Natural killer cell (primary cell): ENCODE measurements at regions not wholly inside any gene's neighbourhood (a gene's known extent, or its start where the extent isn't known, plus 50 kb on each side); places are given as distances from the start of the nearest gene placed in this dataset.

ENCODE experiments used
- ATAC-seq, 3 donors: fragments of 150-1000 bp in 2 of 3; fragments of 200-7000 bp in 1 of 3; cut with Tn5 transposase; 1 replicate in 1 of 3; 2 replicates in 2 of 3; pipeline ENCODE4 v1.10.0; 2021; ENCODE audit warnings: mild to moderate bottlenecking in 2 of 3, moderate library complexity in 2 of 3
- DNase-seq, 2 donors: peaks; one replicate each; pipeline versions ENCODE4 v3.0.0 to v3.0.0-alpha.2; 2013 to 2021; ENCODE audit warnings: mixed read lengths in 1 of 2
- H3K27ac ChIP-seq: one replicate; pipeline ENCODE4 v1.5.1; 2013; ENCODE audit warnings: mild to moderate bottlenecking, low read length
- H3K27me3 ChIP-seq: one replicate; pipeline ENCODE4 v1.6.1; 2013; ENCODE audit warnings: low read length; ENCODE audit not compliant: control insufficient read depth, insufficient read depth
- H3K36me3 ChIP-seq: one replicate; pipeline ENCODE4 v1.6.1; 2013; ENCODE audit warnings: low read length; ENCODE audit not compliant: control insufficient read depth, insufficient read depth
- H3K4me1 ChIP-seq: one replicate; pipeline ENCODE4 v1.6.1; 2013; ENCODE audit warnings: low read length; ENCODE audit not compliant: control insufficient read depth, insufficient read depth
- H3K4me3 ChIP-seq: one replicate; pipeline ENCODE4 v1.5.1; 2013; ENCODE audit warnings: low read length
- H3K9me3 ChIP-seq: one replicate; pipeline ENCODE4 v1.6.1; 2013; ENCODE audit warnings: low read length; ENCODE audit not compliant: control insufficient read depth, insufficient read depth
- H3K27ac Mint-ChIP-seq, 2 donors: one replicate each; pipeline ENCODE4 v1.8.0; 2022; ENCODE audit warnings: mild to moderate bottlenecking in 2 of 2, mixed read lengths in 2 of 2, moderate library complexity in 1 of 2
- H3K27me3 Mint-ChIP-seq, 2 donors: one replicate each; pipeline ENCODE4 v1.8.0; 2022; ENCODE audit warnings: low read depth in 2 of 2, mixed read lengths in 2 of 2
- H3K36me3 Mint-ChIP-seq: one replicate; pipeline ENCODE4 v1.8.0; 2022; ENCODE audit warnings: mixed read lengths
- H3K4me1 Mint-ChIP-seq, 2 donors: one replicate each; pipeline ENCODE4 v1.8.0; 2022; ENCODE audit warnings: mixed read lengths in 2 of 2
- H3K4me3 Mint-ChIP-seq: one replicate; pipeline ENCODE4 v1.8.0; 2022; ENCODE audit warnings: mild to moderate bottlenecking, moderate library complexity, mixed read lengths
- H3K9me3 Mint-ChIP-seq, 2 donors: one replicate each; pipeline ENCODE4 v1.8.0; 2022; ENCODE audit warnings: mixed read lengths in 2 of 2
- WGBS: methylation state at CpG from one replicate; pipeline ENCODE4 v1.1.7; 2013; ENCODE audit warnings: missing lambda C conversion rate; ENCODE audit not compliant: insufficient coverage; 5-methylcytosine and 5-hydroxymethylcytosine counted together
- intact Hi-C: fragments of 100-400 bp; cut with micrococcal nuclease; formaldehyde crosslinking; loops from one replicate; pipeline ENCODE4 v1.14.2; 2022
- TF ChIP-seq, protein P1 (sequence below): fragments of 200-600 bp; IDR thresholded peaks from one replicate; pipeline ENCODE4 v1.8.0; 2022; ENCODE audit warnings: antibody characterized with exemption

GRCh38 chr12:91395628-91396135, 213.1 kb upstream of the DCN start:
- Histone ChIP-seq H3K4me3 (no peak overlapping the region), H3K4me1 (no peaks in the 10 kb centered on the region), H3K36me3 (no peaks in the 10 kb centered on the region), H3K9me3 (no peaks in the 10 kb centered on the region), H3K27me3 (peaks cover 2% of the 10 kb centered on the region), H3K27ac (no peak overlapping the region)
- ATAC-seq (no peak), DNase-seq (no peak)
- H3K4me1 Mint-ChIP-seq = no peaks in the 10 kb centered on the region
- intact Hi-C loops = no loop called here
- TF ChIP-seq, protein P1, sequence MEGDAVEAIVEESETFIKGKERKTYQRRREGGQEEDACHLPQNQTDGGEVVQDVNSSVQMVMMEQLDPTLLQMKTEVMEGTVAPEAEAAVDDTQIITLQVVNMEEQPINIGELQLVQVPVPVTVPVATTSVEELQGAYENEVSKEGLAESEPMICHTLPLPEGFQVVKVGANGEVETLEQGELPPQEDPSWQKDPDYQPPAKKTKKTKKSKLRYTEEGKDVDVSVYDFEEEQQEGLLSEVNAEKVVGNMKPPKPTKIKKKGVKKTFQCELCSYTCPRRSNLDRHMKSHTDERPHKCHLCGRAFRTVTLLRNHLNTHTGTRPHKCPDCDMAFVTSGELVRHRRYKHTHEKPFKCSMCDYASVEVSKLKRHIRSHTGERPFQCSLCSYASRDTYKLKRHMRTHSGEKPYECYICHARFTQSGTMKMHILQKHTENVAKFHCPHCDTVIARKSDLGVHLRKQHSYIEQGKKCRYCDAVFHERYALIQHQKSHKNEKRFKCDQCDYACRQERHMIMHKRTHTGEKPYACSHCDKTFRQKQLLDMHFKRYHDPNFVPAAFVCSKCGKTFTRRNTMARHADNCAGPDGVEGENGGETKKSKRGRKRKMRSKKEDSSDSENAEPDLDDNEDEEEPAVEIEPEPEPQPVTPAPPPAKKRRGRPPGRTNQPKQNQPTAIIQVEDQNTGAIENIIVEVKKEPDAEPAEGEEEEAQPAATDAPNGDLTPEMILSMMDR = no peak
- no peak overlapping the region for H3K27ac Mint-ChIP-seq
- peaks cover 12 to 30% of the 10 kb centered on the region in 2 donors for H3K27me3 Mint-ChIP-seq
- H3K4me3 Mint-ChIP-seq = no peak overlapping the region
- H3K9me3 Mint-ChIP-seq = no peaks in the 10 kb centered on the region
- no peaks in the 10 kb centered on the region for H3K36me3 Mint-ChIP-seq
- 79% methylated on average over 4 of the region's 5 CpGs for WGBS

GRCh38 chr12:91394903-91395302, 212.3 kb upstream of the DCN start:
- Mint-ChIP-seq H3K27ac (no peak overlapping the region), H3K4me3 (no peak overlapping the region), H3K27me3 (peaks cover 10 to 30% of the 10 kb centered on the region in 2 donors), H3K4me1 (no peaks in the 10 kb centered on the region), H3K9me3 (no peaks in the 10 kb centered on the region), H3K36me3 (no peaks in the 10 kb centered on the region)
- WGBS = 96% methylated on average over 1 of the region's 1 CpG
- Histone ChIP-seq H3K9me3 (no peaks in the 10 kb centered on the region), H3K36me3 (no peaks in the 10 kb centered on the region), H3K4me3 (no peak overlapping the region), H3K27me3 (peaks cover 2% of the 10 kb centered on the region), H3K4me1 (no peaks in the 10 kb centered on the region), H3K27ac (no peak overlapping the region)
- intact Hi-C loops = no loop called here
- ATAC-seq = no peak
- no peak for DNase-seq
- TF ChIP-seq, protein P1 = no peak

DNA sequence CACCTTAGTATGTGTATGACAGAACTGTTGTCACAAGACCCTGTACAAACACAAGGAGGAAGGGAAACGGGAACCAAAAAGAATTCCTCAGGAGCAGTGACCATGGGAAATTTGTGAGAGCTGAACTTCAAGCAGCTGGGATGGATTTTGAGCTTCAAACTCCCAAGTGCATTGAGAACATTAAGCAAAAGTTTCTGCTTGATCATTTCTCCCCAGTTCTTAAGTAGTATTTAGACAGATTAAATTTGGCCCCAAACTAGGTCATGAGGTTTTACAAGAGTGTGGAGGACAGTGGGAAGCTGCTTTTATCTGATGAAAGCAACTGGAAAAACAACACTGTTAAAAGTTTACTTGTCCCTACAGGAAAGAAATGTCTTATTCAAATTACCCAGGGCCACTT, 206.0 kb upstream of the DCN start:
- Histone ChIP-seq H3K27ac (no peak overlapping the region), H3K36me3 (no peaks in the 10 kb centered on the region), H3K9me3 (no peaks in the 10 kb centered on the region), H3K4me1 (no peaks in the 10 kb centered on the region), H3K27me3 (no peaks in the 10 kb centered on the region), H3K4me3 (no peak overlapping the region)
- TF ChIP-seq, protein P1 = no peak
- Mint-ChIP-seq H3K27ac (no peak overlapping the region), H3K36me3 (no peaks in the 10 kb centered on the region), H3K9me3 (no peaks in the 10 kb centered on the region), H3K4me1 (no peaks in the 10 kb centered on the region), H3K27me3 (peaks cover 18 to 22% of the 10 kb centered on the region in 2 donors), H3K4me3 (no peak overlapping the region)
- intact Hi-C loops = loop anchor here (10.0 kb wide), 1 partner anchor 756 kb away; the partner anchor contains the start of gene BTG1
- 71% methylated on average over 1 of the region's 1 CpG for WGBS
- no peak for DNase-seq
- ATAC-seq = no peak

- Mint-ChIP-seq H3K27ac (no peak overlapping the region), H3K27me3 (peaks cover 15 to 18% of the 10 kb centered on the region in 2 donors), H3K4me3 (no peak overlapping the region), H3K4me1 (no peaks in the 10 kb centered on the region), H3K9me3 (no peaks in the 10 kb centered on the region), H3K36me3 (no peaks in the 10 kb centered on the region)
- no peak for DNase-seq
- Histone ChIP-seq H3K9me3 (no peaks in the 10 kb centered on the region), H3K4me3 (no peak overlapping the region), H3K27me3 (no peaks in the 10 kb centered on the region), H3K4me1 (no peaks in the 10 kb centered on the region), H3K36me3 (no peaks in the 10 kb centered on the region), H3K27ac (no peak overlapping the region)
- intact Hi-C loops = loop anchor here (10.0 kb wide), 1 partner anchor 757 kb away; the partner anchor contains the start of gene BTG1
- WGBS = no CpG with 5 or more reads among the region's 2 CpGs
- TF ChIP-seq, protein P1 = no peak
- ATAC-seq = no peak
Measured at GRCh38 chr12:91387461-91388134, 205.0 kb upstream of the DCN start.
